ENCODE measurements at regions not wholly inside any gene's neighbourhood (a gene's known extent, or its start where the extent isn't known, plus 50 kb on each side); places are given as distances from the start of the nearest gene placed in this dataset.

DNA sequence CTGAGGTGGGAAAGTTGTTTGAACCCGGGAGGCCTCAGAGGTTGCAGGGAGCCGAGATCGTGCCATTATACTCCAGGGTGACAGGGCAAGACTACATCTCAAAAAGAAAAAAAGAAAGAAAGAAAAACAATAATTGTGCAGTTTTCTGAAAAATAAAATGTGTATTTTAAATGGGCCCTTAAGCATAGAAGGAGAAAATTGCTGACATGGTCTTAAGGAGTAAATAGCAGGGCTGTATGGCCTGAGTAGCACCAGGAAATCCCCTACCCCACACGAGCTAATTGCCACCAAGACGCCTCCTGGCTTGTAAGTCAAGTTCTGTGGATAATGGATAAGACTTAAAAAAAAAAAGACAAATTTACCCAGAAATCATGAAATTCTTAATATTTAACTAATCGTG is 271.4 kb upstream of the NCKAP5 start:
- TF ChIP-seq, protein P1, sequence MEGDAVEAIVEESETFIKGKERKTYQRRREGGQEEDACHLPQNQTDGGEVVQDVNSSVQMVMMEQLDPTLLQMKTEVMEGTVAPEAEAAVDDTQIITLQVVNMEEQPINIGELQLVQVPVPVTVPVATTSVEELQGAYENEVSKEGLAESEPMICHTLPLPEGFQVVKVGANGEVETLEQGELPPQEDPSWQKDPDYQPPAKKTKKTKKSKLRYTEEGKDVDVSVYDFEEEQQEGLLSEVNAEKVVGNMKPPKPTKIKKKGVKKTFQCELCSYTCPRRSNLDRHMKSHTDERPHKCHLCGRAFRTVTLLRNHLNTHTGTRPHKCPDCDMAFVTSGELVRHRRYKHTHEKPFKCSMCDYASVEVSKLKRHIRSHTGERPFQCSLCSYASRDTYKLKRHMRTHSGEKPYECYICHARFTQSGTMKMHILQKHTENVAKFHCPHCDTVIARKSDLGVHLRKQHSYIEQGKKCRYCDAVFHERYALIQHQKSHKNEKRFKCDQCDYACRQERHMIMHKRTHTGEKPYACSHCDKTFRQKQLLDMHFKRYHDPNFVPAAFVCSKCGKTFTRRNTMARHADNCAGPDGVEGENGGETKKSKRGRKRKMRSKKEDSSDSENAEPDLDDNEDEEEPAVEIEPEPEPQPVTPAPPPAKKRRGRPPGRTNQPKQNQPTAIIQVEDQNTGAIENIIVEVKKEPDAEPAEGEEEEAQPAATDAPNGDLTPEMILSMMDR (IDR thresholded peaks at IDR 0.05), result no peak
- TF ChIP-seq POLR2A (IDR thresholded peaks at IDR 0.05), result no peak
